ENCODE measurements at regions not wholly inside any gene's neighbourhood (a gene's known extent, or its start where the extent isn't known, plus 50 kb on each side); places are given as distances from the start of the nearest gene placed in this dataset.

DNA sequence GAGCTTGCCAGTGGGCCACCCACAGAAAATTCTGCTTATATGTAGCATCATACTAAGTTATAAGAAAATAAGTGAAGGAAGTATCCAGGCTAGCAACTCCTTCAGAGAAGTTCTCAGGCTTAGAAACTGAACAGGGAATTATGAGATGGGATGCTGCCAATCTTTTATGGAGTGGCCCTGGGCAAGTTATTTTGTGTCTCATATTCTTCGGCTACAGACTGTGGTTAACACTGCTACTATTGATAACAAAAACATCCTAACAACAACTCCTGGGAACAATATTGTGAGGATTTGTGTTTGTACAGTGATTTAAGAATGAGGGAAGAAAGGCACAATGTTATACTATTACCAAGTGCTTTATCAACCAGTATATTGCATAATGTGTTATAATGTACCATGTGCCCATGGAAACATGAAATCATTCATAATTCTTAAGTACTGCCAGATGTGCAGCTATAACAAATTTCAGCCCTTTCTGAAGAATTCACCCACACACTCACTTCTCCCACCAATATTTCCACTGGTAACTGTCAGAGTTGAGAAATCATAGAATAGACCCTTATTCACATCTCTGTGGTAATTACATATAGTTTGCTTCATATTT is 113.3 kb upstream of the SOX5 start:
- no peak overlapping the region for H3K9ac ChIP-seq (ENCODE audit: insufficient read depth, low read depth, low read length)
- ChIA-PET CTCF (ENCODE audit: low intra/inter-chr PET ratio, low total read pairs) (no interaction called here), POLR2A (no interaction called here)
- no peak for DNase-seq (ENCODE audit: low spot score)
- intact Hi-C loops (cut with micrococcal nuclease; ENCODE audit: unreplicated experiment): no loop called here
- BruUV-seq (replicated peaks): no TSS peak
- no peaks in the 10 kb centered on the region for H4K20me1 ChIP-seq (ENCODE audit: insufficient read depth, low read length)
- H3K9me3 ChIP-seq (ENCODE audit: low read length): no peaks in the 10 kb centered on the region
- in situ Hi-C loops (cut with HindIII; ENCODE audit: extremely low pct_ligation_motif_present, low pct_unique_long_range_greater_than_20kb): no loop called here
- H3K27me3 ChIP-seq (ENCODE audit: control insufficient read depth in 1 of 2, insufficient read depth in 2 of 2, low read length in 2 of 2): no peaks in the 10 kb centered on the region
- no peak for TF ChIP-seq ZNF670 (CRISPR knock-in tag; IDR thresholded peaks at IDR 0.05; ENCODE audit: borderline replicate concordance)
- no peak for TF ChIP-seq RARA (CRISPR knock-in tag; IDR thresholded peaks at IDR 0.05)
- TF ChIP-seq TRIM24 (CRISPR knock-in tag; IDR thresholded peaks at IDR 0.05): no peak
- no peak overlapping the region for H3K27ac ChIP-seq (ENCODE audit: extremely low read length, insufficient read depth, low read length)
- WGBS (ENCODE audit: low lambda C conversion rate): 100% methylated on average over 1 of the region's 1 CpG
- no peak overlapping the region for H2AFZ ChIP-seq (ENCODE audit: low read length)
- H3K4me3 ChIP-seq (replicated peaks in 1 of 3; ENCODE audit: insufficient read depth in 1 of 3, low read depth in 2 of 3, low read length in 3 of 3): no peak overlapping the region
- H3K4me1 ChIP-seq (ENCODE audit: insufficient read depth, low read length): peaks cover 11% of the 10 kb centered on the region; the same call in 1 of the 2 replicates
- no peak overlapping the region for H3K4me2 ChIP-seq (ENCODE audit: low read depth, low read length)
- ATAC-seq: no peak
- no peaks in the 10 kb centered on the region for H3K36me3 ChIP-seq (replicated peaks in 1 of 2; ENCODE audit: control insufficient read depth in 1 of 2, insufficient read depth in 2 of 2, low read length in 2 of 2)
- H3K79me2 ChIP-seq (ENCODE audit: insufficient read depth, low read length): no peaks in the 10 kb centered on the region
- FAIRE-seq: no peak

GRCh38 chr12:24060089-24060488 is 110.6 kb upstream of the SOX5 start:
- H3K4me2 ChIP-seq (ENCODE audit: low read depth, low read length): no peak overlapping the region
- no peaks in the 10 kb centered on the region for H4K20me1 ChIP-seq (ENCODE audit: insufficient read depth, low read length)
- CTCF ChIA-PET (ENCODE audit: low intra/inter-chr PET ratio, low total read pairs): no interaction called here
- TF ChIP-seq DNMT3B (CRISPR knock-in tag; conservative IDR thresholded peaks at IDR 0.05) (no peak), ZNF629 (CRISPR knock-in tag; conservative IDR thresholded peaks at IDR 0.05) (peak; percentile 77)
- no peak overlapping the region for H3K27ac ChIP-seq (ENCODE audit: extremely low read length, insufficient read depth, low read length)
- no peak overlapping the region for H3K4me3 ChIP-seq (replicated peaks in 1 of 3; ENCODE audit: insufficient read depth in 1 of 3, low read depth in 2 of 3, low read length in 3 of 3)
- no peaks in the 10 kb centered on the region for H3K79me2 ChIP-seq (ENCODE audit: insufficient read depth, low read length)
- in situ Hi-C loops (cut with HindIII; ENCODE audit: extremely low pct_ligation_motif_present, low pct_unique_long_range_greater_than_20kb): no loop called here
- no peak overlapping the region for H2AFZ ChIP-seq (ENCODE audit: low read length)
- no peaks in the 10 kb centered on the region for H3K27me3 ChIP-seq (ENCODE audit: control insufficient read depth in 1 of 2, insufficient read depth in 2 of 2, low read length in 2 of 2)
- DNase-seq (ENCODE audit: low spot score): no peak
- WGBS (ENCODE audit: low lambda C conversion rate): 90% methylated on average over 1 of the region's 1 CpG
- FAIRE-seq: no peak
- no TSS peak for BruUV-seq (replicated peaks)
- H3K9ac ChIP-seq (ENCODE audit: insufficient read depth, low read depth, low read length): no peak overlapping the region
- H3K4me1 ChIP-seq (ENCODE audit: insufficient read depth, low read length): peaks cover 11% of the 10 kb centered on the region
- H3K36me3 ChIP-seq (replicated peaks in 1 of 2; ENCODE audit: control insufficient read depth in 1 of 2, insufficient read depth in 2 of 2, low read length in 2 of 2): no peaks in the 10 kb centered on the region
- POLR2A ChIA-PET: interaction anchor here (1.7 kb wide), 1 partner anchor 10 kb away, joined by 4 read pairs; no protein-coding TSS in a partner anchor
- intact Hi-C loops (cut with micrococcal nuclease; ENCODE audit: unreplicated experiment): no loop called here
- no peaks in the 10 kb centered on the region for H3K9me3 ChIP-seq (ENCODE audit: low read length)
- no peak for ATAC-seq

All from HepG2 (cell line).